Endothelial cell of umbilical vein (primary cell): ENCODE measurements at regions not wholly inside any gene's neighbourhood (a gene's known extent, or its start where the extent isn't known, plus 50 kb on each side); places are given as distances from the start of the nearest gene placed in this dataset.

ENCODE experiments used
- BruUV-seq: library from RNA; stranded (reverse); fragments of 400-500 nt; replicated peaks from 2 replicates; lab custom pipeline; 2021; lab: Mats Ljungman, UMichigan
- CTCF ChIA-PET: fragments of 300-600, 350-600 bp; sonication (Branson Sonifier 250); formaldehyde crosslinking; loops from one replicate; lab custom pipeline; 2021; ENCODE audit warnings: antibody characterized with exemption, inconsistent platforms; lab: Charles Lee
- POLR2A ChIA-PET: fragments of 300-600, 350-600 bp; sonication (Branson Sonifier 250); formaldehyde crosslinking; loops from one replicate; lab custom pipeline; 2021; ENCODE audit warnings: antibody characterized with exemption, inconsistent platforms; lab: Charles Lee
- DNase-seq: peaks from one replicate; pipeline ENCODE4 v3.0.0-alpha.2; 2011; ENCODE audit warnings: low read depth, low spot score
- FAIRE-seq: peaks from 2 replicates; lab custom pipeline; 2011; peaks lifted over from hg19 to GRCh38; lab: Jason Lieb, UNC
- H2AFZ ChIP-seq: 2 replicates; pipeline ENCODE4 v1.6.0; 2012; ENCODE audit warnings: low read depth, low read length, control low read depth, inconsistent platforms
- H3K27ac ChIP-seq: 2 replicates; pipeline ENCODE4 v1.5.1; 2011; ENCODE audit warnings: low read depth, mild to moderate bottlenecking, control low read depth, low read length, moderate library complexity; ENCODE audit not compliant: insufficient read depth
- H3K27me3 ChIP-seq, 2 experiments: 2 replicates each; pipeline versions ENCODE4 v1.6.0 to v1.6.1; 2011; ENCODE audit warnings: low read length in 2 of 2, mixed read lengths in 1 of 2; ENCODE audit not compliant: control insufficient read depth in 2 of 2, insufficient read depth in 2 of 2
- H3K36me3 ChIP-seq, 2 experiments: 2 replicates in 1 of 2; 3 replicates in 1 of 2; pipeline ENCODE4 v1.5.1; 2011; ENCODE audit warnings: low read length in 2 of 2, mild to moderate bottlenecking in 1 of 2, moderate library complexity in 1 of 2; ENCODE audit not compliant: control insufficient read depth in 2 of 2, insufficient read depth in 2 of 2; ENCODE audit errors: extremely low read depth in 1 of 2
- H3K4me1 ChIP-seq: 3 replicates; pipeline ENCODE4 v1.5.1; 2011; ENCODE audit warnings: mild to moderate bottlenecking, low read length; ENCODE audit not compliant: control insufficient read depth, insufficient read depth; ENCODE audit errors: extremely low read depth
- H3K4me2 ChIP-seq: 2 replicates; pipeline ENCODE4 v1.6.1; 2011; ENCODE audit warnings: low read length, control low read depth, mixed read lengths; ENCODE audit not compliant: insufficient read depth
- H3K4me3 ChIP-seq, 3 experiments: fragments of 200-600 bp in 1 of 3; sonication (generic), shearing (Covaris generic) in 1 of 3; replicated peaks in 1 of 3; 2 replicates each; pipeline ENCODE4 v1.5.1; 2011 to 2016; ENCODE audit warnings: control low read depth in 3 of 3, low read length in 3 of 3, mild to moderate bottlenecking in 2 of 3, inconsistent platforms in 1 of 3, low read depth in 1 of 3, moderate library complexity in 1 of 3; ENCODE audit not compliant: insufficient read depth in 1 of 3
- H3K79me2 ChIP-seq: 2 replicates; pipeline ENCODE4 v1.6.0; 2012; ENCODE audit warnings: low read length, inconsistent platforms; ENCODE audit not compliant: control insufficient read depth, insufficient read depth
- H3K9ac ChIP-seq: replicated peaks from 2 replicates; pipeline ENCODE3; 2011; ENCODE audit warnings: low read length, control low read depth; ENCODE audit not compliant: insufficient read depth; ENCODE audit errors: extremely low read depth
- H3K9me1 ChIP-seq: replicated peaks from 3 replicates; pipeline ENCODE4 v1.6.0; 2011; ENCODE audit warnings: mild to moderate bottlenecking, low read length; ENCODE audit not compliant: control insufficient read depth, insufficient read depth; ENCODE audit errors: extremely low read depth
- H3K9me3 ChIP-seq: replicated peaks from 2 replicates; pipeline ENCODE4 v1.5.1; 2012; ENCODE audit warnings: low read length, inconsistent platforms; ENCODE audit not compliant: control insufficient read depth, insufficient read depth
- H4K20me1 ChIP-seq: replicated peaks from 2 replicates; pipeline ENCODE3; 2011; ENCODE audit warnings: mild to moderate bottlenecking, low read length; ENCODE audit not compliant: control insufficient read depth, insufficient read depth; ENCODE audit errors: extremely low read depth
- CTCF ChIP-seq, 2 donors: IDR thresholded peaks; 1 replicate in 1 of 2; 2 replicates in 1 of 2; pipeline ENCODE4 v1.5.1; 2011; ENCODE audit warnings: low read length in 2 of 2, mild to moderate bottlenecking in 2 of 2, moderate library complexity in 2 of 2, control low read depth in 1 of 2, inconsistent platforms in 1 of 2, low read depth in 1 of 2; ENCODE audit not compliant: insufficient read depth in 1 of 2; ENCODE audit errors: extremely low read depth in 1 of 2
- EZH2 ChIP-seq: IDR thresholded peaks from 2 replicates; pipeline ENCODE4 v1.6.1; 2012; ENCODE audit warnings: borderline replicate concordance, low read depth, mild to moderate bottlenecking, moderate library complexity, low read length, inconsistent platforms; ENCODE audit not compliant: severe bottlenecking
- MAX ChIP-seq: IDR thresholded peaks from 2 replicates; pipeline ENCODE4 v1.6.1; 2011; ENCODE audit not compliant: insufficient read depth, insufficient read length
- POLR2AphosphoS5 ChIP-seq: IDR thresholded peaks from 2 replicates; pipeline ENCODE4 v1.6.1; 2012; ENCODE audit warnings: low read depth, mild to moderate bottlenecking, control low read depth, low read length, moderate library complexity; ENCODE audit not compliant: insufficient read depth
- dilution Hi-C: fragments of 300-500 bp; cut with MboI; formaldehyde crosslinking; loops from one replicate; pipeline ENCODE4 v1.15.0; 2019; ENCODE audit warnings: low sequenced_read_pairs; ENCODE audit not compliant: extremely low pct_ligation_motif_present
- intact Hi-C: fragments of 100-400 bp; cut with micrococcal nuclease; formaldehyde crosslinking; loops from one replicate; pipeline ENCODE4 v1.10.0; 2022

- ChIA-PET CTCF (interaction anchor here (1.0 to 1.6 kb wide), 3 partner anchors 9 to 55 kb away, joined by 3 read pairs; no protein-coding TSS in a partner anchor), POLR2A (no interaction called here)
- Histone ChIP-seq H3K79me2 (no peaks in the 10 kb centered on the region), H3K9me1 (no peaks in the 10 kb centered on the region), H3K9ac (no peak overlapping the region), H3K27ac (no peak overlapping the region), H2AFZ (no peak overlapping the region), H3K36me3 (no peaks in the 10 kb centered on the region), H3K27me3 (no peaks in the 10 kb centered on the region), H3K4me3 (no peak overlapping the region), H3K4me1 (peaks cover 5% of the 10 kb centered on the region), H4K20me1 (no peaks in the 10 kb centered on the region), H3K4me2 (no peak overlapping the region), H3K9me3 (no peaks in the 10 kb centered on the region)
- no peak for FAIRE-seq
- intact Hi-C loops = loop anchor here (10.0 kb wide), 1 partner anchor 45 kb away; no protein-coding TSS in a partner anchor
- no TSS peak for BruUV-seq
- dilution Hi-C loops = no loop called here
- TF ChIP-seq CTCF (IDR thresholded peaks at IDR 0.05; ENCODE audit: extremely low read depth in 1 of 2, insufficient read depth in 1 of 2, low read depth in 1 of 2, low read length in 2 of 2) = no peak
- TF ChIP-seq MAX = no peak
- no peak for TF ChIP-seq POLR2AphosphoS5
- TF ChIP-seq EZH2 = no peak
- DNase-seq = no peak
Measured at GRCh38 chr14:50049703-50050570, 66.4 kb downstream of the VCPKMT start.
